GM19452 (cell line): ENCODE measurements at regions not wholly inside any gene's neighbourhood (a gene's known extent, or its start where the extent isn't known, plus 50 kb on each side); places are given as distances from the start of the nearest gene placed in this dataset.
"Not testable (repeated sequence)": the region's sequence is repeated elsewhere in the genome, so short reads cannot be mapped to it uniquely, and the experiment has no call there.

Experiments
- ATAC-seq: cut with Tn5 transposase; IDR thresholded peaks from one replicate; pipeline ENCODE4 v1.9.1; 2021; ENCODE audit not compliant: unreplicated experiment

DNA sequence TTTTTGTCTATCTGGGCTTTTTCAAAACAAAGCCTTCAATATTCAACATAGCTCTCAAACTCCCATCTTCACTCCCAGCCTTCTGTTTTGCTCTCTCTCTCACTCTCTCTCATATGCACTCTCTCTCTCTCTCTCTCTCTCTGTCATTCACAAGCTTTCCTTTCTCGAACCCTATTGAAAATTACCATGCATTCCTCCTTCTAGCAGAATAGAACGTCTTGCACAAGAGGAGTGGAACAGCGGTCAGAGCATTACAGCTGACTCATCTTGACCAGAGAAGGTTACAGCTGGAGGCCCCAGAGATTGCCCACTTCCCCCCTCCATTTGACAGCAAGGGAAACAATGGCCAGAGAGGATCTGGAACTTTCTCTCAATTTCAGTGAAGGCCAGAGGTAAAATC, 51.0 kb upstream of the LIFR start:
- no peak for ATAC-seq

DNA sequence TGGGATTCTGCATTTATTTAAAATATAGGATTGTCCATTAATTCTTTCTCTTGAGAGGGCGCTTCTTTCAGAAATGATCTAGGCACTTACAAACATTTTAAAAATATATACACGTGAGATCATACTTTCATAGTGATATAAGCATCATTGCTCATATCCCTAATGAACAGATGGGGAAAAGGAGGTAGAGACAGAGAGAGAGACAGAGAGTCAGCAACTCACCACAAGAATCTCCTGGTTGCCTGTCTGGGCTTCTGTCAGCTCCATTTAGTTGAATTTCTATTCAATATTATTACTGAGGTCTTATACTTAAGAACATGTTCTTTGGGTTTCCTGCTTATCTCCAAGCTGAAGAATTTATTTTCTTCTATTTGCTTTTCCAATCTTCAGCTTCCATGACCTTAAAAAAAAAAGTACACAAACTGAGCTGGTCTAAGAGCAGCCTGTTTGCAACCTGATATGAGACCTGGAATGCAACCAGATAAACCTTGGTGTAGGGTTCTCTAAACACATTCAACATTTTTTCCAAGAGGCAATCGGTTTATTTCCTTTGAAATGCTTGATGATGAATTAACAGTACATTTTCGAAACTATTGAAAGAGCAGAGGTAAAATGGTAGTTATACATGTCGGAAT, 51.6 kb upstream of the LIFR start:
- no peak for ATAC-seq

- ATAC-seq, result no peak
Observed at GRCh38 chr5:38608874-38609273, 52.4 kb upstream of the LIFR start.

DNA sequence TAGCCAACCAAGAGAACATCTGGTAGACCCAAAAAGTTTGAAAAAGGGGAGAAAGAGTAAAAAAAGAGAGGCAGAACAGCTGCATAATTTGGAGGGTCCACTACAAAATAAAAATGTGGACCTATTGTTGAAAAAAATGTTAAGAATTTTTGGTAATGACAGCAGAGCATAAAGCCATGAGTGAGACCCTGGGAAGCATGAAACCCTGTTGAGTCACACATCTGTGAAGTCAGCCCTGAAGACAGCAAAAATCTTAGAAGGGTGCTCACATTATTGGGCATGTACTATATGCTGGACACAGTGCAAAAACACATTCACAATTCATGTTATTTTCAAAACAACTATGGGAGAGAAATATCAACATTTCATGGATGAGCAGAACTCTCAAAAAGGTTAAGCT, 56.4 kb upstream of the LIFR start:
- ATAC-seq, result no peak

- ATAC-seq, result no peak
Observed at GRCh38 chr5:38613490-38613889, 57.0 kb upstream of the LIFR start.

DNA sequence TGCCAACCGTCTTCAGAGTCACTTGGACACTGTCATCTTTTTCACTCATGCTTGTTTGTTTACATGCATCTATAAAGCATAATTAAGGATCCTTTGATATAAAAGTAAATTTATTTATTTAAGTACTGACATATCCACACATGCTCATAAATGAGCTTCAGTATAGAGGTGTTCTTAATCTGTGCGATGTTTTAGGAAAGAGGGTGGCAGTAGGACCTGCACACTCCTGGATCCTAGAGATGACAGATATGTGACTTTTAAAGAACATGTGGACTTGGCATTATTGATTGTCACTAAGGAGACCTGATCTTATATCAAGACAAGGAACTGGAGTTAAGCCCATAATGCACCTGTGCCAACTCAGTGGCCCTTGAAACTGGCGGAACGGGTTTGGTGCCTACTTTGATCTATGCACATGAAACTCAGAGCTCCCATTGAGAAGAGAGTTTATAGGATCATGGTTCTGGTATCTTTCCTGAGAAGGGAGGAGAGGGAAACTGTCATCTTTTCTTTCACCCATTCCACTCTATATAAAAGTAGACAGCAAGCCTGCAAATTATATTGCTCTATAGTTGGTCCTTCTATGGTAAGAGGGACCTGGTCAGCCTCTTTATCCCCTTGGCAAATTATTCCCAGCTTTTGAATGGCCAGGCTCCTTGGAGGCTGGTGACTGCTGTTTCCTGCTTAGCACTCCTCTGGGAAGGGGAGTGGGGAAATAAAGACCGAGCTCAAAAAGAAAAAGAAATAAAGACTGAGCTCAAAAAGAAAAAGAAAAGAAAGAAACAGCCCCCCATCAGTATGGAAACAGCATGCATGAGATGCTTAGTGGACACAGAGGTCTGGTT, 57.8 kb upstream of the LIFR start:
- ATAC-seq, result no peak

DNA sequence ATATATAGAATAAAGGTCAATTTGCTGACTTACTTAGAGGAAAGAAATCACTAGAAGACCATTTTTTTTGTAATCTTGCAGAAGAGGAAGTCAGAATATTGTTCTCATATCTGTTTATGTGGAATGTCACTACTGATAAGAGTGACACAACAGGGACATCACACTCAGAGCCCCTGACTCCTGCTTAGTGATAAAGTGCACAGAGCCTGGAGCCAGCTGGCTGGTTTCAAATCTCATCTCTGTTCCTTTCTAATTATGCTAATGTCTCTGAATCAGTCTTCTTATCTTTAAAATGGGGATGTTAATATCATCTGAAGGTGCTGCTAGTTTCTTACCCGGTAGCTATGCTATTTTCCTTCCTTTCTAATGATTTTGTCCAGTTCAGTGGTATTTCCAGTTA, 58.6 kb upstream of the LIFR start:
- no peak for ATAC-seq

GRCh38 chr5:38615981-38616451, 59.6 kb upstream of the LIFR start:
- no peak for ATAC-seq

- no peak for ATAC-seq
Observed at GRCh38 chr5:38618154-38618553, 61.7 kb upstream of the LIFR start.

DNA sequence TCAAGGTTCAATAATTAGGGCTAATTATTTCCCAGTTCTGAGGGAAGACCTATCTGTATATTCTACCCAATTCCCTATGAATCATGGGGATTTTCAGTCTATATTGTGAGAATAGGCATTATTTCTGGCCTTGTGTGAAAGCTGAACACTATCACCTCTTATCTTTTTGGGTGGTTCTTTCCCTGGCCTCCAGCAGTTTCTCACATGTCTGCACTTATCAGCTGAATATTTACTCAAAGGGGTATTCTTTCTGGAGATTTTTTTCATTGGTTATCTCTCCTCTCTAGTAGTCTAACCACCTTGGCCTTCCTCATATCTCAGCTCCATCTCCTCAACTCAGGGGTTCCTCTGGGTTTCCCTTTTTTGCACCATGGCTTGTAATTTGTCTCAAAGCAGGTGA, 64.9 kb upstream of the LIFR start:
- ATAC-seq, result no peak

DNA sequence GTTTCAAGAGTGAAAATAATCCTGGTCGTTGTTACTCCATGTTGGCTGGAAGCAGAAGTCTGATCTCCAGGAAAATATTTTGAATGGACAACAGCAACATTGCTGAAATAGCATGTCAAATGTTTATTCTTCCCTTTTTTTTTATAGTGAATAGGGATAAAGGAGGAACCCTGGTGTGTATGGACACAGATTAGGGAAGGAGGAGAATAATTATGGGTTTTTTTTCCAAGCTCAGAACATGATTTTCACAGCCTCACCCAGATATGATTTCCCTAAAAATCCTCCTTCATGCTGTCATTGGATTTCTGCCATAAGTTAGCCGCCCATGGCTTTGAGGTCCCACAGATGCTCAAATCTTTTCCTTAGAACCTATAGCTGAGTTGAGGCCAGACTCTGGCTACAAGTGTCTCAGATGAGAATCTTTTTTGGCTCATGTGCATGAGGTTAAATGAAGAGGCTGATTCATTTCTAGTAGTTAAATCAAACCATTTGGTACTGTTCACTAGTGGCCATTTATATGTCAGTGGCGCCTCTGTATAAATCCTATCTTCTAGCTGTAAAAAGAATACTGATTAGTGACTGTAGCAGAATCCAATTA, 65.5 kb upstream of the LIFR start:
- ATAC-seq, result no peak

DNA sequence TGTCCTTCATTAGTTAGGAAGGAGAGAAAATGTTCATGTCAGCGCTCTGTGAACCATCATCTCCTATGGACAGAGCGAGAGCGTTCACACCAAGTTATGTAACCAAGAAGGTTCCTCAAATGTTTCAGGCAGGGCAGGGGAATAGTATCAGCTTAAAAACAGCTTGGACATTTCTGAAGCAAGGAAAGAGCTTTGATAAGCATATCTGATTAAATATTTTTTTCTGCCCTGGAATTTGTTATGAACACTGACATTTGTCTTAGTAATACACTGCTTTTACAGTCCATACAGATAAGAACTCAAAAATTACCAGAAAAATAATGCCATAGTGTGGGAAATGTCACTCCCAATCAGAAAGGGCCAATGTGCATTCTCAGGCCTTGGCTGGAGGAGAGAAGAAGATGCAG, 66.3 kb upstream of the LIFR start:
- ATAC-seq, result no peak

- not testable (repeated sequence) for ATAC-seq
Observed at GRCh38 chr5:38624541-38624940, 68.1 kb upstream of the LIFR start.

GRCh38 chr5:38631376-38631775, 74.9 kb upstream of the LIFR start:
- not testable (repeated sequence) for ATAC-seq

- no peak for ATAC-seq
Observed at GRCh38 chr5:38634568-38635369, 78.3 kb upstream of the LIFR start.

GRCh38 chr5:38636626-38637025, 80.2 kb upstream of the LIFR start:
- no peak for ATAC-seq

- ATAC-seq, result no peak
Observed at GRCh38 chr5:38638656-38639055, 82.2 kb upstream of the LIFR start.

- no peak for ATAC-seq
Observed at GRCh38 chr5:38639377-38640358, 83.2 kb upstream of the LIFR start.

DNA sequence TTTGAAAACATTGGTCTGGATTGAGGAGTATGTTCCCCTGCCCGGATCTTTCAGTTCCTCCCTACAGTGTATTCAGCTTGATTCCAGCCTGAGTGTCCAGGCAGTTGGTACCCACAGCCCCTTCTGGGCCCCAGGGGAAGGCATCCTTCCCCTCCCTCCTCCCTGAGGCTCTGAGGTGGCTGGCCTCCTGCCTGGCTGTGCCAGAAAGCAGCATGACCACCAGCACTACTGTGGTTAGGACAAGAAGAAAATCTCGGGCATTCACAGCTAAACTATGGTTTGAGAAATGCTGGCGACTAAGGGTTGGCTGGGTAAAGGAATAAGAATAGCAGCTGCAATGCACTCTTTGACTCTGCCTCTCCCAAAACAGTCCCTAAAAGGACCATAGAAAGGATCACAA, 84.6 kb upstream of the LIFR start:
- ATAC-seq, result no peak
